Activated CD4-positive, alpha-beta T cell treated with anti-CD3 and anti-CD28 coated beads for 1 hour (primary cell): ENCODE measurements at regions not wholly inside any gene's neighbourhood (a gene's known extent, or its start where the extent isn't known, plus 50 kb on each side); places are given as distances from the start of the nearest gene placed in this dataset.

Experiments
- DNase-seq: peaks from one replicate; pipeline ENCODE4 v3.0.0-alpha.2; 2020

- no peak for DNase-seq
These were observed 50.5 kb upstream of the LRRC1 start for GRCh38 chr6:53744321-53744720.

GRCh38 chr6:53741034-53741823 lies 53.6 kb upstream of the LRRC1 start:
- no peak for DNase-seq

GRCh38 chr6:53737746-53738145 lies 57.1 kb upstream of the LRRC1 start:
- no peak for DNase-seq

- no peak for DNase-seq
These were observed 58.9 kb upstream of the LRRC1 start for GRCh38 chr6:53735896-53736295.

GRCh38 chr6:53734473-53735299 lies 60.1 kb upstream of the LRRC1 start:
- DNase-seq = no peak

GRCh38 chr6:53731866-53732636 lies 62.8 kb upstream of the LRRC1 start:
- no peak for DNase-seq

GRCh38 chr6:53730767-53731166 lies 64.0 kb upstream of the LRRC1 start:
- DNase-seq = no peak

- DNase-seq = peak; percentile 20
These were observed 63.1 kb upstream of the KLHL31 start for GRCh38 chr6:53728570-53729194.

- no peak for DNase-seq
These were observed 62.2 kb upstream of the KLHL31 start for GRCh38 chr6:53727748-53728147.

- peak; percentile 58 for DNase-seq
These were observed 60.4 kb upstream of the KLHL31 start for GRCh38 chr6:53725791-53726575.

GRCh38 chr6:53724501-53724900 lies 58.9 kb upstream of the KLHL31 start:
- DNase-seq = no peak

- DNase-seq = no peak
These were observed 57.8 kb upstream of the KLHL31 start for GRCh38 chr6:53723331-53723730.

GRCh38 chr6:53721766-53722165 lies 56.2 kb upstream of the KLHL31 start:
- no peak for DNase-seq

GRCh38 chr6:53718597-53719460 lies 53.3 kb upstream of the KLHL31 start:
- no peak for DNase-seq

- DNase-seq = no peak
These were observed 52.0 kb upstream of the KLHL31 start for GRCh38 chr6:53717566-53717965.

- no peak for DNase-seq
These were observed 49.9 kb upstream of the KLHL31 start for GRCh38 chr6:53715434-53715833.
